Coronary artery (tissue), 2 donors: ENCODE measurements at regions not wholly inside any gene's neighbourhood (a gene's known extent, or its start where the extent isn't known, plus 50 kb on each side); places are given as distances from the start of the nearest gene placed in this dataset.

Experiments used
- DNase-seq: peaks from one replicate; pipeline ENCODE4 v3.0.0-alpha.2; 2017; ENCODE audit warnings: low spot score
- H3K27ac ChIP-seq, 2 donors: fragments of 200-600 bp; sonication (generic); one replicate each; pipeline ENCODE4 v1.5.1; 2016 to 2019
- H3K4me3 ChIP-seq: fragments of 200-600 bp; sonication (generic); 2 replicates; pipeline ENCODE4 v1.5.1; 2016; ENCODE audit warnings: mild to moderate bottlenecking, moderate library complexity
- TF ChIP-seq, protein P1 (sequence below): fragments of 200-600 bp; sonication (generic); IDR thresholded peaks from one replicate; pipeline ENCODE4 v1.5.1; 2019; ENCODE audit warnings: antibody characterized with exemption

DNA sequence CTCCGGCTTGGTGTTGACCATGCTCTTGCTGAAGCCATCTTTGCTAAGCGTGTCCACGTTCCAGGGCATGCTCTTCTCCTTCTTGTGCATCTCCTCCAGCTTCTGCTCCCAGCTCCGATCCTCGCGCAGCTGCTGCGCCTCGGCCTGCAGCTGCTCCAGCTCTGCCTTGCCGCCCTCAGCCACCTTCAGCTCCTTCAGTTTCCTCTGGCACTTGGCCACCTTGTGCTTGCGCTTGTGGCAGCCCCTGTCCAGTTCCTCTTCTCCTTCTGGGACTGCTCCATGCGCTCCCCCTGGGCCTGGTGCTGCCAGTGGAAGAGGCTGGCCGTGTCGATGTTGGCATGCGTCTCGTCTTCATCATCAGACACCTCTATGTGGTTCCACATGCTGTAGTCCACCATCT is 128.3 kb upstream of the CLINT1 start:
- Histone ChIP-seq H3K27ac (no peak overlapping the region), H3K4me3 (no peak overlapping the region)
- no peak for DNase-seq
- TF ChIP-seq, protein P1, sequence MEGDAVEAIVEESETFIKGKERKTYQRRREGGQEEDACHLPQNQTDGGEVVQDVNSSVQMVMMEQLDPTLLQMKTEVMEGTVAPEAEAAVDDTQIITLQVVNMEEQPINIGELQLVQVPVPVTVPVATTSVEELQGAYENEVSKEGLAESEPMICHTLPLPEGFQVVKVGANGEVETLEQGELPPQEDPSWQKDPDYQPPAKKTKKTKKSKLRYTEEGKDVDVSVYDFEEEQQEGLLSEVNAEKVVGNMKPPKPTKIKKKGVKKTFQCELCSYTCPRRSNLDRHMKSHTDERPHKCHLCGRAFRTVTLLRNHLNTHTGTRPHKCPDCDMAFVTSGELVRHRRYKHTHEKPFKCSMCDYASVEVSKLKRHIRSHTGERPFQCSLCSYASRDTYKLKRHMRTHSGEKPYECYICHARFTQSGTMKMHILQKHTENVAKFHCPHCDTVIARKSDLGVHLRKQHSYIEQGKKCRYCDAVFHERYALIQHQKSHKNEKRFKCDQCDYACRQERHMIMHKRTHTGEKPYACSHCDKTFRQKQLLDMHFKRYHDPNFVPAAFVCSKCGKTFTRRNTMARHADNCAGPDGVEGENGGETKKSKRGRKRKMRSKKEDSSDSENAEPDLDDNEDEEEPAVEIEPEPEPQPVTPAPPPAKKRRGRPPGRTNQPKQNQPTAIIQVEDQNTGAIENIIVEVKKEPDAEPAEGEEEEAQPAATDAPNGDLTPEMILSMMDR = no peak

DNA sequence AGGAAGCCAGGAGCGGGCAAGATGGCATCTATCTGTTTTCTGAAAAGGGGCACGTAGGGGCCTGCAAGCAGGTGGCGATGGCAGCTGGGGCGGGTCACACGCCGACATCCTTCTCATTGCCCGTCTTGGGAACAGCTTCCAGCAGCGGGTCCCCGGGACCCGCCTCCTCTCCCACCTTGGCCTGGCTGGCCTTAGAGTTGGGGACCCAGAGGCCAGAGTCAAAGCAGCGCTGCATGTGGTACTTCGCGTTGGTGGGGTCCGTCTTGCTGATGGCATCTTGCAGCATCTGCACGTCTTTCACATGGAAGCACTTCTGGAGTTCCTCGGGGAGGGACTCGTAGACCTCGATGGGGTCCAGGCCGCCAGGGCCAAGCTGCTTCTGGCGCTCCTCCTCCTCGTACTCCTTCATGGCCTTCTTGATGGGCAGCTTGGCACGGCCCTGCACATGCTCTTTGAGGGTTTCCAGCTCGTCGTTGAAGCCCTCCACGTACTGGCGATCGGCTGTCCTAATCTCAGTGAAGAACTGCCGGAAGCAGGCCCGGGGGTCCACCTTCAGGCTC is 127.6 kb upstream of the CLINT1 start:
- H3K27ac ChIP-seq = no peak overlapping the region
- H3K4me3 ChIP-seq = no peak overlapping the region
- TF ChIP-seq, protein P1 = no peak
- no peak for DNase-seq

DNA sequence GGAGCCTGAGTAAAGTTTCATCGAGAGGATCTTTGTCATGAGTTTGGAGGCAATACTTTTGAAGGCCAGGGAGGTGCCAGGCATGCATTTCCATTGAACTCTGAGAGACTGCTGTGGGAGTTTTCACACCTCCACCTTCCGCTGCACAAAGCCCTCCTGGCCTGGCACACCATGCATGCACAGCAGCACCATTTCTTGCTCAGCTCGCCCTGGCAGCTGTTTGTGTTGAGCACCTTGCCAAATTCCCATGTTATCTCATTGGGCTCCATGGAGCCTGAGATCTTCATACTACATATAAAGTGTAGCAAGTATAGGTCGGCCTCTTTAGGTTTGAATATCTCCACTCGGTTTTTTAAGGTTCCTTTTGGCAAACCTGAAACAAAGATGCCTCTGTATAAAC is 125.7 kb upstream of the CLINT1 start:
- Histone ChIP-seq H3K4me3 (no peak overlapping the region), H3K27ac (no peak overlapping the region)
- no peak for DNase-seq
- TF ChIP-seq, protein P1 = no peak

DNA sequence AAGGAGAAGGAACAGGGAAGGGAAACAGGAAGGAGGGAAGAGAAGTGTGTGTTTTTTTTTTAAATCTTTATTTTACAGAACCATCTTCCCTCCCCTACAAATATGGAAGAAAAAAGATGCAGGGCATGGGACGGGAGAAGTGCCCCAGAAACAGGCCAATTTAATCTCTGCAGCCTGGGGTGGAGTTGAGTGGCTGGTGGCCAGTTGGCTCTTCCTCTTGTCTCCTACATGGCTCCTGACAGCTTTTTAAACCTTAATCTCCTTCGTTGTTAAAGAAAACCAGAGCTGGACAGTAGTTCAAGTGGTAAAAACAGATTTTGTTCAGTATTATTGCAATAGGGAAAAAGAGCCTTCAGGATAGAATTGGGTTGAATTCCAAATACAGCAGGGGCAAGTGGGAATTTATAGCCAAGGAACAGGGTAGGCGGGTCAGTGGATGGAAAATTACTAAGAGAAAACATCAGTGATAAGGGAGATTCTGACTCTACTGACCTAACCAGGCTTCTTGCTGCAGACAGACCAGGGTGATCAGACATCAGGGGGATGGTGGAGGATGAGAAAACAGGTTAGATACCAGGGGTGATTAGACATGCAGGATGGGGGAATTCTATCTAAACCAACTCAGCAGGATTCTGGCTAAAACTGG is 125.1 kb upstream of the CLINT1 start:
- DNase-seq = no peak
- TF ChIP-seq, protein P1 = no peak
- Histone ChIP-seq H3K27ac (no peak overlapping the region), H3K4me3 (no peak overlapping the region)

DNA sequence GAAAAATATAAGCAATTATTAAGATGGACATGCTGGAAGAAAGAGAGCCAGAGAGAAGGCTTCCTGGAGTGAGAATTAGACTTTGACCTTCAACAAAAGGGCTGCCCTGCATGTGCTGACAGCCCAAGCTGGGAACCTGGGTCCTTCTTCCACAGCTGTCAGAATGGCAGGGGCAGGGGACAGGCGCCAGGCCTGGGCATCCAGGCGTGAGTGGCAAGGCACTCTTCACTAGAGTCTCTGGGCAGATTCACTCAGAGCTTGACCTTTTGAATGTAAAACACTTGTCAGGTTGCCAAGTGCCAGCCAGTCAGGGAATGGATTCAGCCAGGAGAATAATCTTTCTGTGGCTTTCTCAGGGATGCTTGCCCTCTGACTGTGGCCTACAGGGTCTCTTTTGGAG is 119.1 kb upstream of the CLINT1 start:
- TF ChIP-seq, protein P1 = no peak
- Histone ChIP-seq H3K27ac (no peak overlapping the region), H3K4me3 (no peak overlapping the region)
- DNase-seq = no peak

DNA sequence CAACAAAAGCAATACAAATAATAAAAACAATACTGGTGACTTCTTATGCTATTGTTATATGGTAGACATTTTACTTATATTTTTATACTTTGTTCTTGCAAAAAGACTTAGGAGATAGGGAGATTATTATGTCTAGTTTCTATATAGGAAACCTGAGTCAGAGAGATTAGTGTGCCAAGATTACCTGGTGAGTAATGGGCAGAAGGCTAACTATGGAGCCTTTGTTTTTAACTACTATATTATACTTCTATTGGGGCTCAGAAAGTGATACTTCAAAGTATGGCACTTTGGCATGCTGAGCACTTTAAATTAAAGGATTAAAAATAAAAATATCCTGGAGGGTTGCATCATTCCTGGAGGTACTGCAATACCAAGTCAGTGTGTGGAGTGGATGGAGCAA is 117.5 kb upstream of the CLINT1 start:
- TF ChIP-seq, protein P1 = no peak
- Histone ChIP-seq H3K4me3 (no peak overlapping the region), H3K27ac (no peak overlapping the region)
- no peak for DNase-seq

DNA sequence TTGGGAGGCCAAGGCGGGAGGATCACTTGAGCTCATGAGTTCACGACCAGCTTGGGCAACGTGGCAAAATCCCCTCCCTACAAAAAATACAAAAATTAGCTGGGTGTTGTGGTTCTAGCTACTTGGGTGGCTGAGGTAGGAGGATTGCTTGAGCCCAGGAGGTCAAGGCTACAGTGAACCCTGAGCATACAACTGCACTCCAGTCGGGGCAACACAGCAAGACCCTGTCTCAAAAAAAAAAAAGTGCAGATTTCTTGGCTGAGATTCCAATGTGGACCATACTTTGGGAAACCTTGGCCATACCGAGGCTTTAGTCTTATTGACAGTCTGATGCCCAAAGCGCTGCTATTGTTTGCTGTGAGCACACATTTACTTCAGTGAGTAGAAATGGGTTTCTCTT is 113.6 kb upstream of the CLINT1 start:
- TF ChIP-seq, protein P1 = no peak
- no peak for DNase-seq
- H3K27ac ChIP-seq = no peak overlapping the region
- no peak overlapping the region for H3K4me3 ChIP-seq
